IPS-NIHi11 (cell line): ENCODE measurements at regions not wholly inside any gene's neighbourhood (a gene's known extent, or its start where the extent isn't known, plus 50 kb on each side); places are given as distances from the start of the nearest gene placed in this dataset.

Source experiments
- DNase-seq: peaks from one replicate; pipeline ENCODE4 v3.0.0; 2012; ENCODE audit warnings: mixed read lengths, low spot score

DNA sequence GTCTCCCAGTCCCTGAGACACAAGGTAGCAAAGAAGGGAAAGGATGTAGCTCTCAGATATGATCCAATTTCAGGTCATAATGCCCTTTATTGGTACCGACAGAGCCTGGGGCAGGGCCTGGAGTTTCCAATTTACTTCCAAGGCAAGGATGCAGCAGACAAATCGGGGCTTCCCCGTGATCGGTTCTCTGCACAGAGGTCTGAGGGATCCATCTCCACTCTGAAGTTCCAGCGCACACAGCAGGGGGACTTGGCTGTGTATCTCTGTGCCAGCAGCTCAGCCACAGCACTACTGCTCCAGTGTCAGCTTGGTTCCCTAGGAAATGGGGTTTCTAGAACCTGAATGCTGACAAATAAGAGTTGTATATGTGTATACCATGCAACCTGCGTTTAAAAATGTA lies 74.6 kb upstream of the PRSS58 start:
- no peak for DNase-seq

DNA sequence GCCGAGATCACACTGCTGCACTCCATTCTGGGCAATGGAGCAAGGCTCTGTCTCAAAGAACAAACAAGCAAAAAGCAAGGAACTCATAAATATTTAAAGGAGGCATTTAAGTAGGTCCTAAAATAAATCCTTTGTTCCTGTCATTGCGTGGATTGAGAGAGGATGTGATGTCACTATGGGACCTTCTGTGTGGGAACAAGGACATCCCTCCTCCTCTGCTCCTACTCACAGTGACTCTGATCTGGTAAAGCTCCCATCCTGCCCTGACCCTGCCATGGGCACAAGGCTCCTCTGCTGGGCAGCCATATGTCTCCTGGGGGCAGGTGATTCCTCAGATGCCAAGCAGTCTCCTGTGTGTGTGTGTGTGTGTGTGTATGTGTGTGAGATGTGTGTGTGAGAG lies 74.1 kb upstream of the PRSS58 start:
- DNase-seq: no peak

DNA sequence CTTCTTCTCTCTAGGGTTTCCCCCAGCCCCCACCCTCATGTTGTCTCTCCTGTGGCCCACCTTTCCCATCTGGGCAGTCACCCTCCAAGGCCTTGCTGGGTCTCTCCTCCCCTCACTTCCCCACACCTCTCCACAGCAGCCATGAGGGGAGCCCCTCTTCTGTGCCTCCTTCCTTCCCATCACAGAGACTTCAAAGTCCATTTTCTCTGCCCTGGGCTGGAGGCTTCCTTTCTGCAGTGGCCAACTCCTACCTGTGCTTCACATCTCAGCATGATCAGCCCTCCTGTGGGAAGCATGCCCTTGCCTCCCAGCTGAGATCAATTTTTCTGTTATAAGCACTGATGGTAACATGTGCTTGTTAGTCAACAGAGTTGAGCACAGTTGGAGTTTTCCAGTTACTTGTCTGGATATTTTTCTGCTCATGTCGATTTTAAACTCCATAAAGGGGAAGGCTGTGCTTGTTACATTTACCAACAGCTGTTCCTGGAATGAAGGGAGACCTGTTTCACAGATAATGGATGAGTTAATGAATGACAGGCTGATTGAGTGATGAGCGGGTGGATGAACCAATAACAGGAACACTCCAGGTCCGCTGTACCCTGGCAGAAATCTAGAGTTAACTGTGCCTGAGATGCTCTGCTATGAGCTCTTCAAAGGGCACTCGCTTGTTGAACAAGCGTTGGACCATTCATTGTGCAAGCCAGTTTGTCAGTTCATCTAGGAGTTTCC lies 71.4 kb upstream of the PRSS58 start:
- DNase-seq: no peak

DNA sequence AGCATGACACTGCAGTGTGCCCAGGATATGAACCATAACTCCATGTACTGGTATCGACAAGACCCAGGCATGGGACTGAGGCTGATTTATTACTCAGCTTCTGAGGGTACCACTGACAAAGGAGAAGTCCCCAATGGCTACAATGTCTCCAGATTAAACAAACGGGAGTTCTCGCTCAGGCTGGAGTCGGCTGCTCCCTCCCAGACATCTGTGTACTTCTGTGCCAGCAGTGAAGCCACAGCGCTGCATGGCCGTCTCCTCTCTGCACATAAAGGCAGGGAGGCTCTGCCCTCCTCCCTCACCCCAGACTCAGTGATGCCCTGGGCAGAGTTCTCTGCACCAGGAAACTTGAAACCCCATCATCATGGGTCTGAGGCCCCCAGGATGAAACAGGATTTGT lies 70.7 kb upstream of the PRSS58 start:
- DNase-seq: no peak

DNA sequence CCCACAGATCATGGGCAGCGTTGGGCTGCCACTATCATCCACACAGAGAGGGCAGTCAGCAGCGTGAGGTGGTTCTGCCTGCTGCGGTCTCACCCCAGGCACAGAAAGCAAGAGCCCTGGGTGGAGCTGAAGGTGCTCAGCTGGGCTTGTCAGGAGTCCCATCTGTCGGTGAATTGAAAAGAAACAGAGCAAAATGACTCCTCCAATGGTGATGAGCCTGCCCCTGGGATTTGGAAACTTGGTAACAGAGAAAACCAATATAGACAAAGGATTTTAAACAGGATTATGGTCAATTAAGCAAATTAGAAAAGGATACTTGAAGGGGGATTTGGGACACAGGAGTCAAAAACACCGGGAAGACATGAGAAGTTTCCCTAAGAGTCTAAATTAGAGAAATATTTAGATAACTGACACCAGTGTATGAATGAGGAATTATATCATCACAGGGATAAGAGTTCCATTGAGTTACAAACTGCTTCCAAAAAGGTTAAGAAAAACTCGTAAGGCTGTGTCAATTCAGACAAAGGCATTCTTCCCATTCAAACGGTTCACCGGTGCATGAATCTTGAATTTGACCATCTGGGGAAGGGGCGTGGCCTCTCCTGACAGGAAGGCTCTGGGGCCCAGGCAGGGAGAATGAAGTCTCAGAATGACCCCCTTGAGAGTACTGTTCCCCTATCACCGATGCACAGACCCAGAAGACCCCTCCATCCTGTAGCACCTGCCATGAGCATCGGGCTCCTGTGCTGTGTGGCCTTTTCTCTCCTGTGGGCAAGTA lies 70.0 kb upstream of the PRSS58 start:
- DNase-seq: no peak

DNA sequence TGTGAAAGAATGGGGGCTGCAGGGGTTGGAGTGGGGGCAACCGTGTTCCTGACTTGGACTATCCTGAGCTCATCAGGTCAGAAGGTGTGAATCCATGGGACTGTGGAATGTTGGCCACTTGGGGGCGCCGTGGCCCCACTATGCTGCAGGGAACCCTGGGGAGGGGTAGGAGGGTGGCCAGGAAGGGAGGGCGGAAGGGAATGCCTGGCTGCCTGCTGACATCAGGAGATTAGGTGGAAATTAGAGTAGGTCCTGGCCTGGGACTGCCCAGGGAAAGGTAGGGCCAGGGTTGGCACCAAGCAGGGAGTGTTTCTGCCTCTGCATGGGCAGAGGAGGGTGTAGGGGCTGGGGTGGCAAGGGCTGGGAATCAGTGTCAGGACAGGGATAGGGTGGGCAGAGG lies 65.8 kb upstream of the PRSS58 start:
- peak; percentile 86 for DNase-seq

DNA sequence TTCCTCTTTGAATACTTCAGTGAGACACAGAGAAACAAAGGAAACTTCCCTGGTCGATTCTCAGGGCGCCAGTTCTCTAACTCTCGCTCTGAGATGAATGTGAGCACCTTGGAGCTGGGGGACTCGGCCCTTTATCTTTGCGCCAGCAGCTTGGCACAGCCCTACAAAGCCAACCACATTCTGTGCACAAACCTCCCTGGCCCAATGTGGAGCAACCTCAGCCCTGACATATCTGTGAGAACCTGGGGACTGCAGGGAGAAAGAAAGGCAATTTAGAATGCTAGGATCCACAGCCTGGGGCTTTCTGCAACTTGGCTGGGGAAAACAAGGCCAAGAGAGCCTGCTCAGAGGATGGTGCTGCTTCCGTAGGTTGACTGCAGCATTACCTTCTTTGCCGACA lies 63.5 kb upstream of the PRSS58 start:
- DNase-seq: no peak

DNA sequence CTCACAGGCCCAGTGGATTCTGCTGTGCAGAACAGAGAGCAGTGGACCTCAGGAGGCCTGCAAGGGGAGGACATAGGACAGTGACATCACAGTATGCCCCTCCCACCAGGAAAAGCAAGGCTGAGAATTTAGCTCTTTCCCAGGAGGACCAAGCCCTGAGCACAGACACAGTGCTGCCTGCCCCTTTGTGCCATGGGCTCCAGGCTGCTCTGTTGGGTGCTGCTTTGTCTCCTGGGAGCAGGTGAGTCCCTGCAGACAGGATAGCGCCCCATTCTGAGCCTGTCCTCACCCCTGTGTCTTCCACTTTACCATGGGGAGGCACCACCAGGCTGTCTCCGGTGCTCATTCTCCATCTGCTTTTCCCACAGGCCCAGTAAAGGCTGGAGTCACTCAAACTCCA lies 63.0 kb upstream of the PRSS58 start:
- no peak for DNase-seq

DNA sequence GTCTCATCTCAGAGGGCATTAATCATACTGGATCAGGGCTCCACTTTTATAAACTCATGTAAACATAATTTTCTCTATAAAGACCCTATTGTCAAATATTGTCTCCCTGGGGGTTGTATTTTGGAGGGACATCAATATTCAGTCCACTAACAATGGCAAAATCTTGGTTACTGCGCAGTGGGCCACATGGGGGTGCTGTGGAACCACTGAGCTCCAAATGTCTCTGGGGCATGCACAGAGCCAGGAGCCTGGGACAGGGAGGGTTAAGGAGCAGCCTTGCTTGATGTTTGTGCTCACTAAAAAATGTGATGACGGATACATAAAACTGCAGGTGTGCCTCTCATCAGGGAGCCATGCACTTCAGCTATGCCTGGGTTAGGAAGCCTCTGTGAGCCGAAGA lies 62.1 kb upstream of the PRSS58 start:
- peak; percentile 34 for DNase-seq

DNA sequence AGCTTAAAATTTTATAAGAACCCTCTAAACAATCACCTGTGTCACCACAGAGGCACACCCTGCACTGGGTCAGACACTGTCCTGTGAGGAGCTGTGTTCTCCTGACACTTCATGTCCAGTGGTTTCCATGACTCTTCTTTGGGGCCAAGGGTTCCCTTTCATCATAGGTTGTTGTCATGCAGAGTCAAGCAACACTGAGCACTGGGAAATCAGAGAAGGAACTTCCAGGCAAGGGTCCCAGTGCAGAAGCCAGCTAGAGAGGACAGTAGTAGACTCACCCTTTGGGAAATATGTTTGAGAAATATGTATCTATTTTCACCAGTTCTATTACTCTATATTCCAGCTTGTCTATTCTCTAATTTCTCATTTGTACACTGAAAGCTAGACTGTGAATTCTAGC lies 56.4 kb upstream of the PRSS58 start:
- no peak for DNase-seq

DNA sequence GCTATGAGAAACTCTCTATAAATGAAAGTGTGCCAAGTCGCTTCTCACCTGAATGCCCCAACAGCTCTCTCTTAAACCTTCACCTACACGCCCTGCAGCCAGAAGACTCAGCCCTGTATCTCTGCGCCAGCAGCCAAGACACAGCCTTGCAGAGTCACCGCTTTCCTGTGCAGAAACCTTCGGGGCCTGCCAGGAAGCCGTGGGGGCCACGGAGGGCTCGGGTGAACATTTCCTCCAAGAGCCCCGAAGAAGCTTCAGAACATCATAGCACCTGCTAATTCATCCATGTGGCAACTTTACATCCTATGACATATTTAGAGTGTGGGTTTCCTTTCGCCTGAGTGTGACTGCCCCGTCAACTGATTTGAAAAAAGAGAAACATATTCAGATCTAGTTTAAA lies 55.7 kb upstream of the PRSS58 start:
- no peak for DNase-seq

DNA sequence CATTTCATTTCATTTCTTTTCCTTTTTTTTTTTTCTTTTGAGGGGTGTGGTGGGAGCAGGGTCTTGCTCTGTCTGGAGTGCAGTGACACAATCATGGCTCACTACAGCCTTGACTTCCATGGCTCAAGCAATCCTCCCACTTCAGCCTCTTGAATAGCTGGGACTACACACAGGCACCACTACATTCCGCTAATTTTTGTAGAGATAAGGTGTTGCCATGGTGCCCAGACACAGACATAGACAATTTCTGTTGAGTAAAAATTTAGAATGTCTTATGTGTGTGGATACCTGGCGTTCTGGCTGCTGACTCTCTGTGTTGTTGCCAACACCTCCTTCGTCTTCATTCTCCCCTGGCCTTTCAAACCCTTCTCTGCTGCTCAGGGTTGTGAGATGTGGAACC lies 54.0 kb upstream of the PRSS58 start:
- DNase-seq: no peak

DNA sequence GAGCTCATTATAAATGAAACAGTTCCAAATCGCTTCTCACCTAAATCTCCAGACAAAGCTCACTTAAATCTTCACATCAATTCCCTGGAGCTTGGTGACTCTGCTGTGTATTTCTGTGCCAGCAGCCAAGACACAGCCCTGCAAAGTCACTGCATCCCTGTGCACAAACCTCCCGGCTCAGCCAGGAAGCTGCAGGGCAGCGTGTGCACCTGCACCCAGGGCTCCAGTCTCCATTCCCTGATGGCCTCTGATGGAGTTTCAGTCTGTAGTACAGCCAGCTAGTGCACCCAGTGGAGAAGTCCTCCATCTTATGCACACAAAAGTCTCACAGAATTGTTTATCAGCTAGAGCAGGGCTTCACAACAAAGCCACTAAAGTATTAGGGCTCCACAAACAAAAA lies 51.1 kb upstream of the PRSS58 start:
- no peak for DNase-seq

DNA sequence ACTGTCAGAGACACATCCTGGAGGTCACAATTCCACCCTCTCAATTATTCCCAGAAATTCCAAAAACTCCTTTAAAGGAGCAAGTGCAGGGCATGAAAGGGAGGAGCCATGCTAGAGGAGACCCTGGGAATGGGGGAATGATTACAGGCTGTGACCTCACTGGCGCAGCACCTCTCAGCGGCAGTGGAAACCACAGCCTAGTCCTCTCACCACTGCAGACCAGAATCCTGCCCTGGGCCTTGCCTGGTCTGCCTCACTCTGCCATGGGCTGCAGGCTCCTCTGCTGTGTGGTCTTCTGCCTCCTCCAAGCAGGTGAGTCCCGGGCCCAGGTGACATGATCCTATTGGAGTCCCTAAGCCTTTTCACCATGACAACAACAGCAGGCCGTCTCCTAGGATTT lies 50.5 kb upstream of the PRSS58 start:
- no peak for DNase-seq
